ENCODE measurements at regions not wholly inside any gene's neighbourhood (a gene's known extent, or its start where the extent isn't known, plus 50 kb on each side); places are given as distances from the start of the nearest gene placed in this dataset.
A peak's percentile ranks its signal among the peaks of the same experiment; 100 is the strongest.
"Not testable (repeated sequence)": the region's sequence is repeated elsewhere in the genome, so short reads cannot be mapped to it uniquely, and the experiment has no call there.

DNA sequence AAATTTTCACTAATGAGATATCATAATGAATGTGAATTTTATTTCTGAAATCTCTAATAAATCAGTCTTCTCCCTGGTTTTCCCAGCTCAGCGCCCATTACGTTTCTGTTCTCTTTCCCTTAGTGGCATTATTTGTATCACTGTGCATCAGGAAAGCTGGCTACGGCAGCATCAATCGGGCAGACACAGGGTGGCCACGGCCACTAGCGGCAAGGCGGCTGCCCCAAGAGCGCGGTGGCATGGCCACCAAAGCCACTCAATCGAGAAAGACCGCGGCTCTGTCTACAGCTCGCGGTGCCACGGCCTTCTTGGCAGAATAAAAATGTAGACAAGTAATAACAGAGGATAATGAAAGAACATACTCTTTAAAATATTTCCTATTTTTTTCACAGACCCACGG lies 168.0 kb downstream of the RPIA start:
- DNase-seq (ENCODE audit: low read depth in 2 of 2), result no peak

GRCh38 chr2:88860421-88861075 lies 169.1 kb downstream of the RPIA start:
- no peak for DNase-seq (ENCODE audit: low read depth in 2 of 2)

DNA sequence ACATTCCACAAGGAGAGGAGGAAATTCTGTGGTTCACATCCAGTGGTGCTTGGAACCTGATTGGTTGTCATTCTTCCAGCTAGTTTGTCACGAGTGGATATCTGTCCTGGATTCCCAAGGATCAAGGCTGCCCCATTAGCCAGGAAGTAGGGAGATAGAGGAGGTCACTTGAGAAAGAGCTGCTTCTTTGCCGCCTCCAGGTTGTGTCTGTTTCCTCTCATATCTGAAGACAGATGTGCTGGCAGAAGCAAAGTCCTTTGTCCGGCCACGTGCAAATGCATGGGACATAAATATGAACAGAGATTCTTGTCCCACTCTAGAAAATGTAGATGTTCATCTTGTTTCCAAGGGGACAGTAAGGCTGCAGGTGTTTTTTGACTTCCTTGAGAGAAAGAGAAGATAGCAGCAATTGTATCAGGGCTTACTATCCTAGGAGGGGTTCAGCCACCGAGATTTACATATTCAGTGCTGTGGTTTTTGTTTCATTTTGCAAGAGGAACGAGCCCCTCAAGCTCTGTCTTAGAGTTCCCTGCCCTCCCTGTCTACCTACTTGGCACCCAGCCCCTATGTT lies 174.4 kb downstream of the RPIA start:
- no peak for DNase-seq (ENCODE audit: low read depth in 2 of 2)

- DNase-seq (ENCODE audit: low read depth in 2 of 2), result no peak
These were observed 175.3 kb downstream of the RPIA start for GRCh38 chr2:88866756-88867155.

DNA sequence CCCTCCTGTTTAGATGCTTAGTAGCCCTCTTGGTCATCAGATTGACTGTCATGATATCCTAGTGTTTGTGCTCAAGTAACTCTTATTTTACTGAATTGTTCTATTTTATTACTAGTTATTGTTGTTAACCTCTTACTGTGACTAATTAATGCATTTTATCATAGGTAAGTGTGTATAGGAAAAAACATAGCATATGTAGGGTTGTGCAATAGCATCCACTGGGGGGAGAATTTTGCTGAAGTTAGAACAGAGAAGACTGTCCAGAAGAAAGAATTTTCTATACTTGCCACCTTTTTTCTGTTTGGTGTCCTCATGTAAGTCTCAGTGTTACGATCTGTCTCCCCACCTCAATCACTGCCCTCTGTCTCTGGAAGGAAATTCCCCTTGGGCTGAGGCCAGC lies 177.4 kb downstream of the RPIA start:
- no peak for DNase-seq (ENCODE audit: low read depth in 2 of 2)

GRCh38 chr2:88870267-88870839 lies 178.9 kb downstream of the RPIA start:
- no peak for DNase-seq (ENCODE audit: low read depth in 2 of 2)

GRCh38 chr2:88871336-88871735 lies 179.9 kb downstream of the RPIA start:
- DNase-seq (ENCODE audit: low read depth in 2 of 2), result no peak

DNA sequence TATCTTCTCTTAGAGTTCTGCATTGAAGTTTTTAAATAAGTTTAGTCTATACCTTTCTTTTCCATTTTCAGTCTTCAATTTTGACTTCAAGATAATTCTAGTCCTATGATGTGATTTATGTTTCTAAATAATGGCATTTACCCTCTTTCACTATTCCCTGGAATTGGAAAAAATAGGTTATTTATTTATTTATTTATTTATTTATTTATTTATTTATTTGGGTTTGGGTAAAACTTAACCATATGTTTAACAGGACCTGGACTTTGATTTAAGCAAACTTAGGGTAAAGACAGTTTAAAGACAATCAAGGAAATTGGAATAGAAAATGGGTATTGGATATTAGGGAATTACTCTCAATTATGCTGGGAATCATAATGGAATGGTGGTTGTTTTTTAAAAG lies 182.1 kb downstream of the RPIA start:
- no peak for DNase-seq (ENCODE audit: low read depth in 2 of 2)

- peak; percentile 72 to 77 for DNase-seq (ENCODE audit: low read depth in 2 of 2)
These were observed 182.7 kb downstream of the RPIA start for GRCh38 chr2:88874063-88874657.

GRCh38 chr2:88875736-88876135 lies 184.3 kb downstream of the RPIA start:
- no peak for DNase-seq (ENCODE audit: low read depth in 2 of 2)

GRCh38 chr2:88880441-88880953 lies 189.0 kb downstream of the RPIA start:
- DNase-seq (ENCODE audit: low read depth in 2 of 2), result peak; percentile 54 to 71

DNA sequence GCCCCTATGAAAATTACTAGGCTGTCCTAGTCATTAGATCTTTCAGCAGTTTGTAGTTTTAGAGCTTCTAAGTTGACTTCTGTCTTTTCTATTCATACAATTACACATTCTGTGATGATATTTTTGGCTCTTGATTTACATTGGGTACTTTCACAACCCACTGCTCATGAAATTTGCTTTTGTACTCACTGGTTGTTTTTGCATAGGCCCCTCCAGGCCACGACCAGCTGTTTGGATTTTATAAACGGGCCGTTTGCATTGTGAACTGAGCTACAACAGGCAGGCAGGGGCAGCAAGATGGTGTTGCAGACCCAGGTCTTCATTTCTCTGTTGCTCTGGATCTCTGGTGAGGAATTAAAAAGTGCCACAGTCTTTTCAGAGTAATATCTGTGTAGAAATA lies 193.8 kb downstream of the RPIA start:
- DNase-seq (ENCODE audit: low read depth in 2 of 2), result no peak

DNA sequence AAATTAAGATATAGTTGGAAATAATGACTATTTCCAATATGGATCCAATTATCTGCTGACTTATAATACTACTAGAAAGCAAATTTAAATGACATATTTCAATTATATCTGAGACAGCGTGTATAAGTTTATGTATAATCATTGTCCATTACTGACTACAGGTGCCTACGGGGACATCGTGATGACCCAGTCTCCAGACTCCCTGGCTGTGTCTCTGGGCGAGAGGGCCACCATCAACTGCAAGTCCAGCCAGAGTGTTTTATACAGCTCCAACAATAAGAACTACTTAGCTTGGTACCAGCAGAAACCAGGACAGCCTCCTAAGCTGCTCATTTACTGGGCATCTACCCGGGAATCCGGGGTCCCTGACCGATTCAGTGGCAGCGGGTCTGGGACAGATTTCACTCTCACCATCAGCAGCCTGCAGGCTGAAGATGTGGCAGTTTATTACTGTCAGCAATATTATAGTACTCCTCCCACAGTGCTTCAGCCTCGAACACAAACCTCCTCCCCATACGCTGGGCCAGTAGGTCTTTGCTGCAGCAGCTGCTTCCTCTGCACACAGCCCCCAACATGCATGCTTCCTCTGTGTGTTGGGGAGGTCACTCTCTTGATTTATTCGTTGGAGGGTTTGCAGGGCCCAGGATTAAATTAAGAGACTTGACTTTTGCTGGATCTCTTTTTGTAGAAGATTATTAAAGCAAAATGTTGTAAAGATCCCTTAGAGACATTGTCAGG lies 194.4 kb downstream of the RPIA start:
- DNase-seq (ENCODE audit: low read depth in 2 of 2), result no peak

DNA sequence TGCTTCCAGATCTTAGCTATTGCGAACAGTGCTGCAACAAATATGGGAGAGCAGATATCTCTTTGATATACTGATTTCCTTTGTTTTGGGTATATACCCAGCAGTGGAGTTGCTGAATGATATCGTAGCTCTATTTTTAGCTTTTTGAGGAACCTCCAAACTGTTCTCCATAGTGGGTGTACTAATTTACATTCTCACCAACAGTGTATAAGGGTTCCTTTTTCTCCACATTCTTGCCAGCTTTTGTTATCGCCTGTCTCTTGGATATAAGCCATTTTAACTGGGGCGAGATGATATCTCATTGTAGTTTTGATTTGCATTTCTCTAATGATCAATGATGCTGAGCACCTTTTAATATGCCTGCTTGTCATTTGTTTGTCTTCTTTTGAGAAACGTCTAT lies 196.0 kb downstream of the RPIA start:
- not testable (repeated sequence) for DNase-seq (ENCODE audit: low read depth in 2 of 2)

GRCh38 chr2:88892207-88892606 lies 200.7 kb downstream of the RPIA start:
- DNase-seq (ENCODE audit: low read depth in 2 of 2), result no peak

- DNase-seq (ENCODE audit: low read depth in 2 of 2), result no peak
These were observed 201.3 kb downstream of the RPIA start for GRCh38 chr2:88892788-88893187.

- DNase-seq (ENCODE audit: low read depth in 2 of 2), result no peak
These were observed 205.5 kb downstream of the RPIA start for GRCh38 chr2:88896971-88897370.

DNA sequence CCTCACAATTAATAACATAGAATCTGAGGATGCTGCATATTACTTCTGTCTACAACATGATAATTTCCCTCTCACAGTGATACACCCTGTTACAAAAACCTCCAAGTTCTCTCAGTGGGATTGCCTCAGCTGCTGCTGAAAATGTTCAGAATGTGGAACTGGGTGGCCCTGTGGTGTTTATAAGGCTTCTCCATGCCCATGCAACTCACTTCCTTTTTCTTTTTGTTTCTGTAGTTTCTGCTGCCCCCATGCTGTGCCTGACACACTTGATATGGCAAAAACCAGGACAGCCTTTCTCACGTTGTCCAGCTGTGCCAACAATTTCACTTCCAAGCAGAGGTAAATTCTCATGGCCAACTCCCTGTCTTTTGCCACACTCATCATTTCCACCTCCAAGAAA lies 206.2 kb downstream of the RPIA start:
- DNase-seq (ENCODE audit: low read depth in 2 of 2), result no peak

DNA sequence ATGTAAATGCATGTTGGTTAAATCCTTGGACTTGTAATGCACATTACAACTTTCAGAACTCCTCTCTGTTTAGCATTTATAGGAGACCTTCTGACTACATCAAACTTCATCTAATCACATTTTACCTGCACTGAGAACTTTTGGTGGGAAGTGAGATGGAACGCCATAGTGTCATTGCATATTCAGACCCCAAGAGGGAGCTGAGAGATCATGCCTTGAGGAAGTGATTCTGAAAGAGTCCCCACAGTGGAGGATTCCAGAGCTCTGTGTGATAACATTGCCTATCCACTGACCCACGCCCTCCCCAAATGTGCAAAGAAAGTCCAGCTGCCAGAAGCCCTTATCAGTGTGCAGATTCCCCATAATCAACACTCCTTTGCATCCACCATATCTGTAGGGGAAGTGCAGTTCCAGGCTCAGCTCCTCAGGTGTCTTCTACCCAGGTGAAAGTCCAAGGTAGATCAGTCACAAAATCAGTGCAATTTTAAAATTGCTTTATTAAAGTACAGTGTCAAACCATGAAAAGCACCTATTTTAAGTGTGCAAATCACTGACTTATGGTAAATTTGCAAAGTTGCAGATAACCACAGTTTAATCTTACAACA lies 212.4 kb downstream of the RPIA start:
- DNase-seq (ENCODE audit: low read depth in 2 of 2), result peak; percentile 21 to 45

DNA sequence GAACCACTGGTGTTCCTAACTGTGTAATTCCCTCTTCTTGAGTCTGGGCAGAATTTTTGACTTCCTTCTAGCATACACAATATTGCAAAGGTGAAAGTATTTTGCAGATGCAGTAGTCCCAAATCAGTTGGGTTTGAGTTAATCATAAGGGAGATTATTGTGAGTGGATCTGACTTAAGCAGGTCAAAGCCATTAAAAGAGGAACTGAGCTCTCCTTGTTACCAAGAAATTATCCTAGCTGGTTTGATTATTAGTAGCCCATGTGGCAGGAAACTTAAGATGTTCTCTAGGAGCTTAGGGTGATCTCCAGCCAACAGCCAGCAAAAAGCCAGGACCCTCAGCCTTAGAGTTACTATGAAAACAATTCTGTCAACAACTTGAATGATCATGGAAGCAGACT lies 221.8 kb downstream of the RPIA start:
- no peak for DNase-seq (ENCODE audit: low read depth in 2 of 2)

DNA sequence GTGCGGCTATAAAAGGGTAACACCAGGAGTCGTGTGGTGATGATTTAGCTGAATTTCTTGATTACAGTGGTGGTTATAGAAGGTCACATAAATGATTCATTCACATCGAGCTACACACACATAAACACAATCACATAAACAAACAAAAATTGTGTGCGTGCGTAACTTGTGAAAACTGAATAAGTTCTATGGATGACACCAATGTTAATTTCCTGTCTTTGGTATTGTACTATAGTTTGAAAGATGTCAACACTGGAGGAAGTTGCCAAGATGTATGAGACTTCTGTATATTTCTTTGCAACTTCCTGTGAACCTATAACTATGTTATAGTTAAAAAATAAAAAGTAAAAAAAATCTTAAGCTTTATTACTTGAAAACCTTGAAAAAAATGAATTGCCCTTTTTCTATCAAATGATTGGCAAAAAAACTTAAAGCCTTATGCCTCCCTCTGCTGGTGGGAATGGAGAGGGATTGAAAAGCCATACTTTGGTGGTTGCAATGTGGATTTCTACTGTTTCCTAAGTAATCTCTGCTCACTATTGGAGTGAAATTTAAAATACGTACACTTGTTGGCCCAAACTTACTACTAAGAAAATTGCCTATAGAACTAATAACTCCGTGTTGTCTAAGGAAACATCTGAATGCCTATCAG lies 227.7 kb downstream of the RPIA start:
- peak; percentile 27 to 54 for DNase-seq (ENCODE audit: low read depth in 2 of 2)

All from dermis microvascular lymphatic vessel endothelial cell (primary cell).